Fibroblast of lung (primary cell): ENCODE measurements at regions not wholly inside any gene's neighbourhood (a gene's known extent, or its start where the extent isn't known, plus 50 kb on each side); places are given as distances from the start of the nearest gene placed in this dataset.

ENCODE experiments used
- DNase-seq, 2 donors: peaks; one replicate each; pipeline versions ENCODE4 v3.0.0 to v3.0.0-alpha.2; 2010; ENCODE audit warnings: low read depth in 2 of 2
- H2AFZ ChIP-seq: 2 replicates; pipeline ENCODE4 v1.5.1; 2012; ENCODE audit warnings: low read length, control low read depth, inconsistent platforms
- H3K27ac ChIP-seq: 2 replicates; pipeline ENCODE4 v1.5.1; 2011; ENCODE audit warnings: low read length, control low read depth; ENCODE audit not compliant: insufficient read depth
- H3K27me3 ChIP-seq: 2 replicates; pipeline ENCODE4 v1.5.1; 2011; ENCODE audit warnings: mild to moderate bottlenecking, low read length; ENCODE audit not compliant: control insufficient read depth, insufficient read depth
- H3K36me3 ChIP-seq: 2 replicates; pipeline ENCODE4 v1.5.1; 2011; ENCODE audit warnings: low read length; ENCODE audit not compliant: control insufficient read depth, insufficient read depth
- H3K4me1 ChIP-seq: 2 replicates; pipeline ENCODE4 v1.5.1; 2011; ENCODE audit warnings: low read length; ENCODE audit not compliant: control insufficient read depth, insufficient read depth; ENCODE audit errors: extremely low read depth
- H3K4me2 ChIP-seq: 2 replicates; pipeline ENCODE4 v1.5.1; 2011; ENCODE audit warnings: low read length, control low read depth; ENCODE audit not compliant: insufficient read depth; ENCODE audit errors: extremely low read depth
- H3K4me3 ChIP-seq, 4 experiments: fragments of 200-600 bp in 1 of 4; sonication (generic) in 1 of 4; replicated peaks in 1 of 4; 2 replicates each; pipeline ENCODE4 v1.5.1; 2011 to 2016; ENCODE audit warnings: low read length in 4 of 4, low read depth in 3 of 4, mild to moderate bottlenecking in 3 of 4, control low read depth in 2 of 4, inconsistent platforms in 1 of 4, mixed read lengths in 1 of 4; ENCODE audit not compliant: insufficient read depth in 1 of 4; ENCODE audit errors: control extremely low read depth in 1 of 4
- H3K79me2 ChIP-seq: 2 replicates; pipeline ENCODE4 v1.5.1; 2012; ENCODE audit warnings: mild to moderate bottlenecking, low read length, inconsistent platforms; ENCODE audit not compliant: control insufficient read depth, insufficient read depth
- H3K9ac ChIP-seq: 2 replicates; pipeline ENCODE4 v1.5.1; 2011; ENCODE audit warnings: mild to moderate bottlenecking, low read length, control low read depth; ENCODE audit not compliant: insufficient read depth
- H3K9me3 ChIP-seq: 2 replicates; pipeline ENCODE4 v1.5.1; 2012; ENCODE audit warnings: low read depth, low read length; ENCODE audit not compliant: control insufficient read depth, insufficient read depth
- H4K20me1 ChIP-seq: 2 replicates; pipeline ENCODE4 v1.5.1; 2011; ENCODE audit warnings: low read length; ENCODE audit not compliant: control insufficient read depth, insufficient read depth; ENCODE audit errors: extremely low read depth
- CTCF ChIP-seq, 2 donors: IDR thresholded peaks in 1 of 2; conservative IDR thresholded peaks in 1 of 2; 1 replicate in 1 of 2; 2 replicates in 1 of 2; pipeline ENCODE4 v1.5.1; 2011 to 2012; ENCODE audit warnings: low read length in 2 of 2, control low read depth in 1 of 2, inconsistent platforms in 1 of 2, low read depth in 1 of 2, mild to moderate bottlenecking in 1 of 2
- EZH2 ChIP-seq: IDR thresholded peaks from 2 replicates; pipeline ENCODE4 v1.5.1; 2012; ENCODE audit warnings: low read length, control low read depth, mild to moderate bottlenecking; ENCODE audit errors: missing control alignments

DNA sequence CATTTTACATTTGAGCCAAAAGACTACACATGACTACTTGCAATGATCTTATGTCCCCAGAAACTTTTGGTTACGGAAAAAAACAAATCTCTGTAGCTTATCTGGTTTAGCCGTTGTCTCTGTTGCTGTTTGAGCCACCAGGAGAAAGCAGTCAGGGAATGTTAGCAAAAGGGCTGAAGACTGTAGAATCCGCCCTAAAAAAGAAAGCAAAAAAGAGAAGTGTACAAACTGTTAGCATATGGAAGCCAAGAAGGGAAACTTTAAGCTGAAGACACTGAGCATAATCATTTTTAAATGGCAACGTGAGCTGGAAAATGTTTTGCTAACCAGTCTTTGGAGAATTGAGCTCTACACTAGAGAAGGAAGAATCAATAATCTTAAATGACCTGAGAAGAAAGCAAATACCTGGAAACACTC lies 69.9 kb upstream of the MYLIP start:
- Histone ChIP-seq H3K27me3 (no peaks in the 10 kb centered on the region), H3K9me3 (no peaks in the 10 kb centered on the region), H3K4me3 (no peak overlapping the region), H4K20me1 (no peaks in the 10 kb centered on the region), H3K4me2 (no peak overlapping the region), H3K27ac (no peak overlapping the region), H2AFZ (no peak overlapping the region), H3K9ac (no peak overlapping the region), H3K36me3 (no peaks in the 10 kb centered on the region), H3K79me2 (no peaks in the 10 kb centered on the region), H3K4me1 (no peaks in the 10 kb centered on the region)
- DNase-seq, result no peak
- TF ChIP-seq CTCF (conservative IDR thresholded peaks at IDR 0.05 in 1 of 2, IDR thresholded peaks at IDR 0.05 in 1 of 2; ENCODE audit: low read depth in 1 of 2, low read length in 2 of 2), result no peak
- TF ChIP-seq EZH2, result no peak

DNA sequence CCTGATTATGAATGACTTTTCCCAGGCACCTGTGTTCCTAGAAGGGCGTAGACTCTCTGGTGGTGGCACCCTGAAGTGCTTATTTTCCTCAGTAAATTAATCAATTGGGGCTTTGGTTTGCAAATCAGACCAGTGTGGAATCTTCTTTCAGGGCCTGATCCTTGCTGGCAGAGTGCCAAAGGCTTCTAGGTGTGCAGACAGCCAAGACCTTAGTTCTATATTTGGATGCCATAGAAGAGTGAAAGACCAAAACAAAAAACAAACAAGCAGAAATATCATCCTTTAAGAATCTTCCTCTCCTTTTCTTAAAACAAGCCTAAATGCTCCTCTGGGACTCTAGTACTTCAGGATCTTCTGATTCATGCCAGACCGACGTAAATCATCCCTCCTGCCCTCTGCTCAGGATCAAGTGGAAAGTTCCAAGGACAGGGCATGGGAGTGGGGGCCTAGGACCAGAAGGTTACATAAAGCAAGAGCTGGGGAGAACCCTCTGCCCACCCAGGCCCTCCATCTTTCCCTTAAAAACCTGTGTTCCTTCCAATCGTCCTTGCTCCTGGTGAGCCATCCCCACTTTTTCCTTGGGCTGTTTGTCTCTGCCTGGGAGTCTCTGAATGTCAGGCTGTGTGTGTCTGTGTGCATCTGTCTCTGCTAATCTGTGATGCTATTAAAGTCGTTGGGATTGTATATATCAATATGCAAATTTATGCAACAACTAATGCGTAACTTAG lies 70.5 kb upstream of the MYLIP start:
- H3K27ac ChIP-seq, result no peak overlapping the region
- TF ChIP-seq EZH2 (no peak), CTCF (conservative IDR thresholded peaks at IDR 0.05 in 1 of 2, IDR thresholded peaks at IDR 0.05 in 1 of 2; ENCODE audit: low read depth in 1 of 2, low read length in 2 of 2) (no peak)
- H3K36me3 ChIP-seq, result no peaks in the 10 kb centered on the region
- no peaks in the 10 kb centered on the region for H3K4me1 ChIP-seq
- H3K79me2 ChIP-seq, result no peaks in the 10 kb centered on the region
- no peak for DNase-seq
- H3K9me3 ChIP-seq, result no peaks in the 10 kb centered on the region
- no peaks in the 10 kb centered on the region for H4K20me1 ChIP-seq
- no peak overlapping the region for H3K9ac ChIP-seq
- no peak overlapping the region for H3K4me3 ChIP-seq
- H3K27me3 ChIP-seq, result no peaks in the 10 kb centered on the region
- no peak overlapping the region for H3K4me2 ChIP-seq
- no peak overlapping the region for H2AFZ ChIP-seq

DNA sequence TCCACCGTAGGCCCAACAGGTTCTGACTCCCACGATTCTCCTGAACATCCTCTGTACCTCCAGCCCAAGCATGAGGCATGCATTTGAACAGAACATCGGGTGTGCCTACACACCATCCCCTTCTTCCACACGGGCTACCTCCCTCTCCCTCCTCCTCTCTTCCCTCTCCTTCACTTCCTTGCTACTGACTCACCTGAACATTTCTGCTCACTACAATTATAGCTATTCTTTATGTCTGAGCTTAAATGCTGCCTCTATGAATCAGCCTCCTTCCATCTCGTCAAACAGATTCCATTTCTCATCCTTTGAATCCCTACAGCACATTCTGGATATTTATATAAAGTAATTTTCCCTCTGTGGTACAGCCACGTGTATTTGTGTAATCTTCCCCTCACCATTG lies 71.4 kb upstream of the MYLIP start:
- TF ChIP-seq CTCF (conservative IDR thresholded peaks at IDR 0.05 in 1 of 2, IDR thresholded peaks at IDR 0.05 in 1 of 2; ENCODE audit: low read depth in 1 of 2, low read length in 2 of 2), result no peak
- no peak for TF ChIP-seq EZH2
- Histone ChIP-seq H3K27me3 (no peaks in the 10 kb centered on the region), H3K9ac (no peak overlapping the region), H3K36me3 (no peaks in the 10 kb centered on the region), H3K4me1 (no peaks in the 10 kb centered on the region), H3K4me2 (no peak overlapping the region), H3K9me3 (no peaks in the 10 kb centered on the region), H3K27ac (no peak overlapping the region), H4K20me1 (no peaks in the 10 kb centered on the region), H3K79me2 (no peaks in the 10 kb centered on the region), H3K4me3 (no peak overlapping the region), H2AFZ (no peak overlapping the region)
- DNase-seq, result no peak
